HEK293T (cell line): ENCODE measurements at regions not wholly inside any gene's neighbourhood (a gene's known extent, or its start where the extent isn't known, plus 50 kb on each side); places are given as distances from the start of the nearest gene placed in this dataset.

Source experiments
- CTCF ChIA-PET: fragments of 350-600 bp; formaldehyde crosslinking; extraction: SDS; loops from one replicate; lab custom pipeline; 2021; ENCODE audit warnings: antibody characterized with exemption, inconsistent platforms; lab: Yijun Ruan, JAX
- POLR2A ChIA-PET: fragments of 350-600 bp; formaldehyde crosslinking; extraction: SDS; loops from one replicate; lab custom pipeline; 2020; ENCODE audit warnings: antibody characterized with exemption, inconsistent platforms; lab: Yijun Ruan, JAX
- DNase-seq: peaks from one replicate; pipeline ENCODE4 v3.0.0; 2012; ENCODE audit warnings: mixed read lengths; ENCODE audit errors: extremely low spot score
- ARNT ChIP-seq: fragments of 450-650 bp; IDR thresholded peaks from 2 replicates; pipeline ENCODE4 v1.6.1; 2017; ENCODE audit warnings: mild to moderate bottlenecking
- BHLHE40 ChIP-seq: fragments of 450-650 bp; IDR thresholded peaks from 2 replicates; pipeline ENCODE4 v1.6.1; 2016; ENCODE audit warnings: mild to moderate bottlenecking, moderate library complexity, borderline replicate concordance
- CTBP1 ChIP-seq: fragments of 450-650 bp; IDR thresholded peaks from 2 replicates; pipeline ENCODE4 v1.6.1; 2016; ENCODE audit warnings: borderline replicate concordance
- ELF4 ChIP-seq: fragments of 450-650 bp; IDR thresholded peaks from 2 replicates; pipeline ENCODE4 v1.6.1; 2017; ENCODE audit warnings: antibody characterized with exemption
- FOXA1 ChIP-seq: fragments of 450-650 bp; IDR thresholded peaks from 2 replicates; pipeline ENCODE4 v1.6.1; 2016; ENCODE audit warnings: mild to moderate bottlenecking
- FOXK2 ChIP-seq: fragments of 450-650 bp; IDR thresholded peaks from 2 replicates; pipeline ENCODE4 v1.6.1; 2016; ENCODE audit warnings: mild to moderate bottlenecking
- FOXM1 ChIP-seq: fragments of 450-650 bp; IDR thresholded peaks from 2 replicates; pipeline ENCODE4 v1.6.1; 2017; ENCODE audit warnings: mild to moderate bottlenecking, borderline replicate concordance
- HDGF ChIP-seq: fragments of 450-650 bp; IDR thresholded peaks from 2 replicates; pipeline ENCODE4 v1.6.1; 2017; ENCODE audit warnings: antibody characterized with exemption, borderline replicate concordance
- L3MBTL2 ChIP-seq: fragments of 450-650 bp; conservative IDR thresholded peaks from 2 replicates; pipeline ENCODE4 v1.6.1; 2016; ENCODE audit warnings: mild to moderate bottlenecking
- LEF1 ChIP-seq: fragments of 450-650 bp; IDR thresholded peaks from 2 replicates; pipeline ENCODE4 v1.6.1; 2017; ENCODE audit warnings: mild to moderate bottlenecking, borderline replicate concordance
- NFRKB ChIP-seq: fragments of 450-650 bp; IDR thresholded peaks from 2 replicates; pipeline ENCODE4 v1.6.1; 2016; ENCODE audit warnings: mild to moderate bottlenecking, moderate library complexity
- SP1 ChIP-seq: fragments of 450-650 bp; IDR thresholded peaks from 2 replicates; pipeline ENCODE4 v1.6.1; 2017
- SUZ12 ChIP-seq: fragments of 450-650 bp; IDR thresholded peaks from 2 replicates; pipeline ENCODE4 v1.6.1; 2016; ENCODE audit warnings: mild to moderate bottlenecking
- TARDBP ChIP-seq: fragments of 450-650 bp; IDR thresholded peaks from 2 replicates; pipeline ENCODE4 v1.6.1; 2016
- ZNF384 ChIP-seq: fragments of 450-650 bp; IDR thresholded peaks from 2 replicates; pipeline ENCODE4 v1.6.1; 2016
- TF ChIP-seq, protein P1 (sequence below): fragments of 450-650 bp; IDR thresholded peaks from 2 replicates; pipeline ENCODE4 v1.6.1; 2016

DNA sequence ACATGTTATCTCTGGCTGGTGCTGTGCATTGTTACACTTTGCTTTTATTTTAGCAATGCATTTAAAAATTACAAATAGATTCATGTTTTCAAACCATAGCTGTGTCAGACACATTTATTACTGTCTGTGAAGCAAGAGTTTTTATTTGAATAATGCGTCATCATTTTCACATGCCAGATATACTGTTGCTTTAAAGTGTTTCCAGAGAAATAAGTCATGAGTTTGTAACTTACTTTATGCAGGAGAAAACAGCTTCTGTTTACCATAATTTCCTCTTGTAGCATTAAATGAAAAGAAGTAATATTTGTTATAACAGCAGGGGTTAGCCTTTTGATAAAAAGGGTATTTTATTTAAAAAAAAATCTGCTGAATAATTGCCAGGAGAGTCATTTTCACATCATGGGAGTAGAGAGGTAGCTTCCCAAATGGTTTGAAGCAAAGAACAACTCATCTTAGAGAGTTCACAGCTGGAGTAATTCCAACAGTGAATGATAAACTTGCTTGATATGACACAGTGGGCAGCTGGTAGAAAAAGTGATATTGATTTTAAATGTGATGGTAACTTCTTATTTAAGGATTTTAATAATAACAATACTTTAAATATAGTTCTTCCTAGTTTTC, 1274.5 kb upstream of the CRIM1 start:
- ChIA-PET CTCF (no interaction called here), POLR2A (no interaction called here)
- TF ChIP-seq TARDBP (no peak), BHLHE40 (no peak), SP1 (no peak), ARNT (no peak), FOXK2 (no peak), FOXM1 (no peak), CTBP1 (no peak), SUZ12 (no peak), ZNF384 (no peak), HDGF (no peak), ELF4 (no peak), L3MBTL2 (no peak), LEF1 (no peak), NFRKB (no peak), FOXA1 (no peak)
- TF ChIP-seq, protein P1, sequence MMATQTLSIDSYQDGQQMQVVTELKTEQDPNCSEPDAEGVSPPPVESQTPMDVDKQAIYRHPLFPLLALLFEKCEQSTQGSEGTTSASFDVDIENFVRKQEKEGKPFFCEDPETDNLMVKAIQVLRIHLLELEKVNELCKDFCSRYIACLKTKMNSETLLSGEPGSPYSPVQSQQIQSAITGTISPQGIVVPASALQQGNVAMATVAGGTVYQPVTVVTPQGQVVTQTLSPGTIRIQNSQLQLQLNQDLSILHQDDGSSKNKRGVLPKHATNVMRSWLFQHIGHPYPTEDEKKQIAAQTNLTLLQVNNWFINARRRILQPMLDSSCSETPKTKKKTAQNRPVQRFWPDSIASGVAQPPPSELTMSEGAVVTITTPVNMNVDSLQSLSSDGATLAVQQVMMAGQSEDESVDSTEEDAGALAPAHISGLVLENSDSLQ, result no peak
- DNase-seq, result no peak

DNA sequence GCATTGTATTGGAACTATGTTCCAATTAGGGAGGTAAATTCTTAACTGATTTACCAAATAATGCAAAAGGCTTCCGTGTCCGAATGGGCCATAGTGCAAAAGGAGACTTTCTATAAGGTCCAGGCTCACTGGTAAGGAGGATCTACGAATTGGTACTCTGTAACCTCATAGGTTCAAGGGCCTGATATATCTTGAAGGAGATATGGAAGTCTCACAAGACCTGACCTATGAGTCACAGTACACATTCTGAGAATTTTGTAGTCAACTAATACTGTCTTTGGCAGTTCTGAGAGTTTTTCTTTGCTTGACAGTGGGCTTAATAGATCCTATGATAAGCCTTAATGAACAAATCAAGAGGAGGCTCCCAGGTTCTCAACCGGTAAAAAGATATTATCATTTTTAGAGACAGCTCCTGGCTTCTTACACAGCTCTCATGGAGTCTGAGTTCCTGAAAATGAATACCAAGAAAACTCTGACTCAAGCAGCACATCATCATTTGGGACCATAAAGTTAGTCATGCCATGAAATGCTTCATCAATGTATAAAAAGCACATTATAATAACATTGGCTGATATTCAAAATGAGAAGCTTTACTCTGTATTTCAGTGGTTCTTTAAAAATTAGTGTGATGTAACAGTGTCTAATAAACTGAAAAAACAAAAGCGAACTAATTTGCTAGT, 1275.2 kb upstream of the CRIM1 start:
- CTCF ChIA-PET, result no interaction called here
- no peak for TF ChIP-seq FOXM1
- TF ChIP-seq, protein P1, result no peak
- no peak for TF ChIP-seq BHLHE40
- TF ChIP-seq FOXK2, result no peak
- no peak for TF ChIP-seq FOXA1
- TF ChIP-seq LEF1, result no peak
- TF ChIP-seq SP1, result no peak
- TF ChIP-seq SUZ12, result no peak
- no peak for TF ChIP-seq CTBP1
- TF ChIP-seq ARNT, result no peak
- TF ChIP-seq HDGF, result no peak
- TF ChIP-seq L3MBTL2, result no peak
- TF ChIP-seq TARDBP, result no peak
- TF ChIP-seq NFRKB, result no peak
- no peak for TF ChIP-seq ELF4
- TF ChIP-seq ZNF384, result no peak
- no peak for DNase-seq
- POLR2A ChIA-PET, result no interaction called here

DNA sequence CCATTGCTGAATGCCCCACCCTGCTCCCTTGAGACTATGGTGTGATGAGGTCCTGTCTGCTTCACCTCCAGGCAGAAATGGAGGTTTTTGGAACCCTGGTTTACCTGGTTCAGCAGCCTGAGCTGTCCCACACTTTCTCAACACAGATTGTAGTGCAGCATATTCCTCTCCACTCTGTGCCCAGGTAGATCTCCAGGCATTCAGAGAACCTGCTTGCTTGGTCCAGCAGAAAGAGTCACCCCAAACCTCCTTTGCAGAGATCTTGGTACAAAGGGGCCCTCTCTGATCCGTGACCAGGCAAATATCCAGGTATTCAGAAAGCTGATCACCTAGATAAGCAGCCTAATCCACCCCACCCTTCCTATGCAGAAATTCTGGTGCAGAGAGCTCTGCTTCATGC, 1288.2 kb upstream of the CRIM1 start:
- TF ChIP-seq, protein P1, result no peak
- no peak for TF ChIP-seq ZNF384
- TF ChIP-seq L3MBTL2, result no peak
- no peak for TF ChIP-seq ELF4
- no peak for TF ChIP-seq SUZ12
- no peak for TF ChIP-seq ARNT
- TF ChIP-seq BHLHE40, result no peak
- TF ChIP-seq TARDBP, result no peak
- no peak for TF ChIP-seq CTBP1
- TF ChIP-seq LEF1, result no peak
- TF ChIP-seq HDGF, result no peak
- no peak for TF ChIP-seq FOXK2
- no peak for TF ChIP-seq FOXA1
- POLR2A ChIA-PET, result no interaction called here
- CTCF ChIA-PET, result no interaction called here
- no peak for DNase-seq

DNA sequence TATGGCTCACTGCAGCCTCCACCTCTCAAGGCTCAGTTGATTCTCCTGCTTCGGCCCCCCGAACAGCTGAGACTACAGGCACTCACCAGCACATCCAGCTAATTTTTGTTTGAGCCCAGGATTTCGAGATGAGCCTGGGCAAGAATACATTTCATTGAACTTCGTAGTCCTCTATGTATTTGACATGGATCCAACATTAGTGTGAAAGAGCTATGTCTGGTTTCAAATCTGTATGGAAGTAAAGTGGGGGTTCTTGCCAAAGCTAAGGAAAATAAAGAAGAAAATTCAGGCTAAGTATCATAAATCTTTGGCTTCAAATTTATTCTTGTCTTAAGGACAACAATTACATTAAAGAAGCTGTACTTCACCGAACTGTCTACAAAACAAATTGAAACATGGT, 1291.7 kb upstream of the CRIM1 start:
- DNase-seq, result no peak
- TF ChIP-seq SUZ12, result no peak
- no peak for TF ChIP-seq LEF1
- TF ChIP-seq ARNT, result no peak
- TF ChIP-seq FOXK2, result no peak
- TF ChIP-seq L3MBTL2, result no peak
- no peak for TF ChIP-seq BHLHE40
- no peak for TF ChIP-seq SP1
- no peak for TF ChIP-seq FOXM1
- no peak for TF ChIP-seq CTBP1
- TF ChIP-seq TARDBP, result no peak
- no peak for TF ChIP-seq HDGF
- CTCF ChIA-PET, result no interaction called here
- POLR2A ChIA-PET, result no interaction called here

DNA sequence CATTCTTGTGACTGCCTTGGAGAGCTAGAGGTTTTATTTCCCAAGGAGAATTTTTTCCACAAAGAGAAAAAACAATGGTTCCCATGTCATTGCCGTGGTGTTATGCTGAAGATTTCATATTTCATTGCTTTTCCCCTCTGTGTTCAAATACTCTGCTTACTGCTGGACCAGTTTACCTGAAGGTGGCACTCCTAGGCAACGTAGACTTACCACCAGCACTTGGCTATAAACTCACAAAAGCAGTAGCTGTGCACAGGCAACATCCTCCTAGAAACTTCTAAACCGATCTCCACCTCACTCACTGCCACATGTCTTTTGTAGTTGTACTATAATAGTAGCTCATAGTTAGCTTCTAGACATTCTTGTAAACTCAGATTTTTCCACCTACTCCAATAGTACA, 1319.7 kb upstream of the CRIM1 start:
- POLR2A ChIA-PET, result no interaction called here
- peak; percentile 12 for DNase-seq
- TF ChIP-seq NFRKB (no peak), TARDBP (no peak), SP1 (no peak), ZNF384 (no peak), SUZ12 (no peak), ARNT (no peak), HDGF (no peak), FOXK2 (no peak), LEF1 (no peak), BHLHE40 (no peak)
- TF ChIP-seq, protein P1, result no peak
- CTCF ChIA-PET, result interaction anchor here (1.3 kb wide), 1 partner anchor 375 kb away, joined by 4 read pairs; no protein-coding TSS in a partner anchor
